Left ventricle myocardium superior (tissue), 1 donor: ENCODE measurements at regions not wholly inside any gene's neighbourhood (a gene's known extent, or its start where the extent isn't known, plus 50 kb on each side); places are given as distances from the start of the nearest gene placed in this dataset.
"Not testable (repeated sequence)": the region's sequence is repeated elsewhere in the genome, so short reads cannot be mapped to it uniquely, and the experiment has no call there.

Experiments
- ATAC-seq: fragments of 200-7000 bp; cut with Tn5 transposase; one replicate; pipeline ENCODE4 v1.9.1; 2020; ENCODE audit warnings: mild to moderate bottlenecking, moderate library complexity
- DNase-seq: peaks from one replicate; pipeline ENCODE4 v3.0.0-alpha.2; 2020
- intact Hi-C: fragments of 100-400 bp; cut with micrococcal nuclease; formaldehyde crosslinking; loops from one replicate; pipeline ENCODE4 v1.11.0; 2022
- donor health status: DM: no; HTN: yes; CAD: no; lungs with severe emphysema.

DNA sequence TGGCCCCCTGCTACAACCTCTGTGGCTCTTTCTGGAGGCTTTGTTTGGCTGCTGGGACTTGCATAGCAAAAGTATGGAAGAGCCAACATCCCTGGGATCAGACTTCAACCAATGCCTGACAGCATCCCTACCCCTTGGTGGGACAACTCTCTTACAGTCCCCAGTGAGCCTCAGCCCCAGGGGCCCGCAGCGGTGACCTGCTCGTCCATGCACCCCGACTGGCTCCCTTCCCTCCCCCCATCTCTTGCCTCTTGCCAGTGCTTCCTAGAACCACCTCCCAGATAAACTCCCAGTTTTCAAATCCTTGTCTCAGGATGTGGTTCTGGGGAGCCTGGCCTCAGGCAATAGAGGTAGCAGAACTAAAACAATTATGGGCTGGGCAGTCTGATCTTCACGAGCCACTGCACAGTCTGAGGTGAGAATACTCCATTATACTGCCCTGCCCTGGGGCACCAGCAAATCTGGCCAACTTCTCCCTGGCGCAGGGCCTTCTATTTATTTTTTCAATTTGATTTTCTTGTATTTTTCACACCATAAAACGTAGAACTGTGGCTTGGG is 86.6 kb upstream of the BRD7 start:
- intact Hi-C loops = no loop called here
- no peak for DNase-seq
- no peak for ATAC-seq

DNA sequence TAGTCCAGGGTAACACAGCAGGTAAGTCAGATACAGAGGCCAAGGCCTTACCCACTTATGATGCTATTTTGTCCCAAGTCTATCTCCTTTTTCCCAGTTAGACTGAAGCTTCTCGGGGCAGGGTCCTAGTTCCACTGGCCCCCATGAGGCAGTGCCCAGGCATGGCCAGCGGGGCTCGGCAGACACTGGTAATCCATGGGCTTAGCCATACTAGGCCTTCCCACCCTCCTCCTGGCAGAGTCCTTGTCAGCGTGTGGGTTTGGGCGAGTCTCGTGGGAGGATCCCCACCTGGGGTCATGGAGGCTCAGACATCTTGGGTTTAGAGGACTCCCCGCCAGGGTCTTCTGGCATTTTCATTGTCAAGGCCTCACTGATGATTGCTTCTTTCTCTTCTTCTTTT is 84.7 kb upstream of the BRD7 start:
- no peak for ATAC-seq

DNA sequence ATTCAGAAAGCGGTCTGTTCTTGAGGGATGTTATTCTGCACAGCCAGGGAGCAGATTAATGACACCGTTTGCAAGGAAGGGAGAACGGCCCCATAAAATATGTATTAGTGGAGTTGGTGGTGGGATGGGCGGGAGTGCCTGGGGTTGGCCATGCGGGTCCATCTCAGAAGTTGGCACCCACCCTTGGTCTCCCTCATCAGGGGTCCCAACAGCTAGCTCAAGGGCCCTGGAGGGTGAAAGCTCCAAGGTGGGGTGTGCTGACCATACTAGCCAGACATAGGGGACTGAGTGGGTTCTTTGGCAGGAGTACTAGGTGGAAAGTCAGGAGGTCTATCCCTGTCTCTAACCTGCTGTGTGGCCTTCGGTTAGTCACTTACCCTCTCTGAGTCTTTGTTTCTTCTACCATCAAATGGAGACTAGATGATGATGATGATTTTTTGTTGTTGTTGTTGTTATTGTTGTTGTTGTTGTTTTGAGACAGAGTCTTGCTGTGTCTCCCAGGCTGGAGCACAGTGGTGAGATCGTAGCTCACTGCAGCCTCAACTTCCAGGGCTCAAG is 83.2 kb upstream of the BRD7 start:
- ATAC-seq (no peak), DNase-seq (no peak)
- intact Hi-C loops = no loop called here

More for the DNA sequence above, 84.7 kb upstream of the BRD7 start:
- no peak for DNase-seq
- intact Hi-C loops = no loop called here

DNA sequence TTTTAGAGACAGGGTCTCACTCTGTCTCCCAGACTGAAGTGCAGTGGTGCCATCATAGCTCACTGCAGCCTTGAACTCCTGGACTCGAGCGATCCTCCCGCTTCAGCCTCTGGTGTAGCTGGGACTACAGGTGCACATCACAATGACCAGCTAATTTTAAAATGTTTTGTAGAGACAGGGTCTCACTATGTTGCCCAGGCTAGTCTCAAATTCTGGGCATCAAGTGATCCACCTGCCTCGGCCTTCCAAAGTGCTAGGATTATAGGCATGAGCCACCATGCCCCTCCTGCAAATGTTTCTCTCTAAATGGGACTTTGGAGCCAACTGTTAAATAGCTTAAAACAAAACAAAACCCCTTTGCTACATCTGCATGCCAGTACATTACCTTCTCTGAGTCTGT is 82.2 kb upstream of the BRD7 start:
- intact Hi-C loops = no loop called here
- DNase-seq = no peak

DNA sequence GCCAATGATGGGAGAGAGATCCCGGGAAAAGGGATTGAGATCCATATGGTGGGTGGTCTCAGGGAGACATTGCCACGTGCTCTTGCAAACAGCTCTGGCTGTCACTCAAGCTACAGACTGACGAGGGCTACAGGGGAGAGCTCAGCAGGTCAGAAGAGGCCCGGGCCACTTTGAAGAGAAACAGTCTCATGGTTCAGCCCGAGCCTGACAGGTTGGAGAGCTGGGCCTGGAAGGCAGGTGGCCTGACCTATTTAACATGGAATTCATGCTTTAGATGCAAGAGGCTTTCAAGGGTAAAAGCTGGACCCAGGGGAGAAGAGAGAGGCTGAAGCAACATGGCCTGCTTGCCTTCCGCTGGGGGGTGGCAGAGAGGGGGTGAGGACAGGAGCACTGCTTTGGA is 81.0 kb upstream of the BRD7 start:
- ATAC-seq (no peak), DNase-seq (no peak)
- intact Hi-C loops = no loop called here

More for the DNA sequence above, 82.2 kb upstream of the BRD7 start:
- ATAC-seq = no peak

DNA sequence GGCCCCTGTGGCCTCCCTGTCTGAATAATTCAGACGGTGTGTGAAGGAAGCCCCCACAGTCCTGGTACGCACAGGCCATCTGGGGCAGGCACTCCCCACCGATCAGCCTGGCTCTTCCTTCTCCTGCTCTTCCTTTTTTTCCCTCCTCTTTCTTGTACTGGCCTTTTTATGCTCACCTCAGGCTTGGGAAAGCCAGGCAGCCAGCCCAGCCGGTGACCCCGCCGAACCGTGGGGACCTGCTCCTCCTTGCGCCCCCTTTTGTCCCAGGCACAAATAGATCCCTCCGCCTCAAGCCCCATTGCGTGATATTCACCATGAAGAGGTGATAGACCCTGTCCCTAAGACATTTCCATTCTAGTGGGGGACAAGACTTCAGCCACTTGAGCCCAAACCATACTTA is 80.2 kb upstream of the BRD7 start:
- ATAC-seq = no peak
- DNase-seq = no peak
- intact Hi-C loops = no loop called here

DNA sequence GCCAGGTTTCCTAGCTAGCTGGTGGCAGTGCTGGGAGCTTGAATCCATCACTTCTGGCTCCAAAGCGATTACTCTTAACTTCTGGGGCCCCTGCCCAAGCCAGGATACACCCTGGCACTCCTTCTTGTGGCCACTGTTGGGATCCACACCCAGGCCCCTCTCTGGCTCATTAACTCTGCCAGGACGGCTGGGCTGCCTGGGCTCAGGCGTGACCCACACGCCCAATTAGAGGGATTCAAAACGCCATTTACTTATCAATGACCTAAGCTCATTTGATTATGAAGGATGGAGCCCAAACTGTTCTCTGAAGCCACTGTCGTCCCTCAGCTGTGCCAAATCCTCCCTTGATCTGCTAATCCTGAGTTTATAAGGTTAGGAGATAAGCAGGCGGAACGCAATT is 79.7 kb upstream of the BRD7 start:
- ATAC-seq (no peak), DNase-seq (no peak)
- intact Hi-C loops = no loop called here

DNA sequence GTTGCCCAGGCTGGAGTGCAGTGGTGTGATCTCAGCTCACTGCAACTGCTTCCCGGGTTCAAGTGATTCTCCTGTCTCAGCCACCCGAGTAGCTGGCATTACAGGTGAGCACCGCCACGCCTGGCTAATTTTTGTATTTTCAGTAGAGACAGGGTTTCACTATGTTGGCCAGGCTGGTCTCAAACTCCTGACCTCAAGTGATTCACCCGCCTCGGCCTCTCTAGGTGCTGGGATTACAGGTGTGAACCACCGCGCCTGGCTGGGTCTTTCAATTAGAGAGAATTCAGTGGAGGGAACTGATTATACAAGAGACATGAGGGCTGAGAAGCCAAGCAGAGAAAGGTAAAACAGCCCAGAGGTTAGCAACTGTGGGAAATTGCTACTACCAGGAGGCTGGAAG is 78.6 kb upstream of the BRD7 start:
- ATAC-seq, DNase-seq, intact Hi-C loops: not testable (repeated sequence)

DNA sequence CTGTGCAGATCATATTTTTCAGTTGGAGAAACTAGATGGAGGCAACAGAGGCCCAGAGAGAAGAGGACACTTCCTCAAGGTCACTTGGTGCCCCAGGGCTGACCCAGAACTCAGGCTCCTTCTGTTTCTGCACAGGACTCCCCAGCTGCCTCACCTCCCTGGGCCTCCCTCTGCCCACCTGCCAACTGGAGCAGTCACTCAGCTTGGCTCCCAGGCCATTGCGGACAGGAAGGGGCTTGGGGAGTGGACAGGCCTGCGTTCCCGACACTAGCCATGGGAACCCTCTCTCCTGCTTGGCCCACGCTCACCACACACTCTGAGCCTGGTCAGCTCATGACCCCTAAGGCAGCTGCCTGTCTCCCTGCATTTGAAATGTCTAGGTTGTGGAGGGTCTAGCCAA is 78.1 kb upstream of the BRD7 start:
- DNase-seq (no peak), ATAC-seq (no peak)
- intact Hi-C loops = no loop called here

DNA sequence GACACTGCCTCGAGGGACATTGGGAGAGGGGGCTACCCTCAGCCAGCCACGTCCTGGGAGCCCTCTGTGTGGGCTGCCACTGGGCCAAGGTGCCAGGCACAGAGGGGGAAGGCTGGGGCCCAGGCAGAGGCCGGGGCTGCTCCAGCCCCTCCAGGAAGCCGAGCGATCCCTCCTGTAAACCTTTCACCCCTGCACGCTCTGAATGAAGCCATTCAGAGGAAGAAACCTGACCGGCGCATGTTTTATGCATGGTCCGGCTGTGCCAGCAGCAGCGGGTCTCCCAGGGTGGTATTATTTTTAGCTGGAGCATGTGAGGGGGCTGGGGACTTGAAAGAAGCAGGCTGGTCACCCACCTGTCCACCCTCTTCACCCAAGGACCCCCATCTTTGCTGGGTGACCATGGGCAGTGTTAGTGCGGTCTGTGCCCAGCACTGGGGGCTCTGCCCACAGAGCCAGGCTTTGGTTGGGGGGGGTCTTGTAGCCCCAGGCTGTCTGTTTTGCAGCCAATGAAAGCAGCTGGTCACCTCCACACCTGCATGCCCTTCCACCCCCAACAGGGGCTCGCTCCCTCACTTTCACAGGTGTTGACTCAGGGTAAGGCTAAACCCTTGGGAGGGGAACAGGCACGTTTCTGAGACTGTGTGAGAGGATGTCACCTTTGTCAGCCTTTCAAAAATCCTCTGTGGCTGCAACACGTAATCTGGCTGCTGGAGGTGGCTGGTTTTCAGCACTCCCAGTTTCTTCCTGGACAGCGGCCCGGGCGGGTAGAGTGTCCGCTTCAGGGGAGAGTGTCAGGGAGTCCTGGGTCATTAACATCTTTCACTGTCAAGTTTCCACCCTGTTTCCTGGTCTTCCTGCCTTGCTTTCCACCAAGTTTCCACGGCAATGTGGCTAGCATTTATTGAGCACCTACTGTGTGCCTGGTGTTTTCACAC is 77.1 kb upstream of the BRD7 start:
- intact Hi-C loops = no loop called here
- ATAC-seq (no peak), DNase-seq (no peak)

DNA sequence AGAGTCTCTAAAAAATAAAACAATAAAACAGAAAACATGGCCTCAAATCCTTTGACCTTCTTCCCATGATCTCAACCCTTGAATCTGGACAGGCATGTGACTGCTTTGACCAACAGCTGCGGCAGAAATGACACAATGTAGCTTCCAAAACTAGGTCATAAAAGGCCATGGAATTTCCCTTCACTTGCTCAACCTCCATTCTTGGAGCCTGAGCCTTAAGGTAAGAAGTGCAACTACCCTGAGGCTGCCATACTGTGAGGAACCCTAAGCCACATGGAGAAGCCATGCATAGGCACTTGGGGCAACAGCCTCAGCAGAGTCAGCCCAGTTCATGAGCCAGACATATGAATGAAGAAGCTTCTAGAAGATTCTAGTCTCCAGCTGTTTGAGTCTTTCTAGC is 75.7 kb upstream of the BRD7 start:
- intact Hi-C loops = no loop called here
- no peak for ATAC-seq
- DNase-seq = no peak

DNA sequence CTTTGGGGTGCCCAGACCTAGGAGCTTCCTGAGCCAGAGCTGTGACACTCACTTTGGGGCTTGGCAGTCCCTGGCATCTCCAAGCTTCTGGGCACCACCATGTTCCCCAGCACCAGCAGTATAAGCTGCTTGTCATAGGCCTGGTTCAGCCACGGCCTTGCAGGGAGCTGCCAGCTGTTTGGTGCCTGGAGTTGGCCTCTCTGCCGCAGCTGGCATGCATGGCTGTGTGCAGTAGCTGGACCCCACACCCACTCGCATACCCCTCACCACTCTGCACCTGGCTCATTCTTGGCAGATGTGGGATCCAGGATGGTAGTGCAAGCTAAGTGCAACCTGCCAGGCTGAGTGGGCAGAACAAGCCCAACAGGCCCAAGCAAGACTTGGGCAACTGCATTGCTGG is 73.4 kb upstream of the BRD7 start:
- intact Hi-C loops = no loop called here
- DNase-seq (no peak), ATAC-seq (no peak)

DNA sequence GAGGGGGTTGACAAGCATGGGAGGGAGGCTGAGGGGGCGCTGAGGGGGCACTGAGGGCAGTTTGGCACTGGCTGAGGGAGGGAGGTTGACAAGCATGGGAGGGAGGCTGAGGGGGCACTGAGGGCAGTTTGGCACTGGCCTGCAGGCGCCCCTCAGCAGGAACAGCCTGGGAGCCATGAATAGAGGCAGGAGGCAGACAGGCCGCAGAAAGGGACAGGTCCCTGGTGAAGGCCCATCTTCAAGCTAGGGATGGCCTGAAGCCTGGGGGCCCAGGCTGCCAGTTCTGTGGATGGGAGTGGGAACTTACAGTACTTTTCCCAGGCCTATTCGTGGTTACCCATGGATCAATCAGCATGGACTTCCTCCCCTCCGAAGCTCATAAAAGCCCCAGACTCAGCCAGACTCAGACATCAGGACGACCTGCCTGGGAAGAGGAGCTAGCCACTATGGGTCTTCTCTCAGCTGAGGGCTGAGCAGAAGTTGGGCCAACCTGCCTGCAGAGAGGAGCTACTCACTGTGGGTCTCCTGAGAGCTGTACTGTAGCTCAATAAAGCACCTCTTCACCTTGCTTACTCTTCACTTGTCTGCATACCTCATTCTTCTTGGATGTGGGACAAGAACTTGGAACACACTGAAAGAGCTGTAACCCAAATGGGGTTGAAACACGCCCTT is 72.8 kb upstream of the BRD7 start:
- intact Hi-C loops = no loop called here
- DNase-seq = no peak
- no peak for ATAC-seq

DNA sequence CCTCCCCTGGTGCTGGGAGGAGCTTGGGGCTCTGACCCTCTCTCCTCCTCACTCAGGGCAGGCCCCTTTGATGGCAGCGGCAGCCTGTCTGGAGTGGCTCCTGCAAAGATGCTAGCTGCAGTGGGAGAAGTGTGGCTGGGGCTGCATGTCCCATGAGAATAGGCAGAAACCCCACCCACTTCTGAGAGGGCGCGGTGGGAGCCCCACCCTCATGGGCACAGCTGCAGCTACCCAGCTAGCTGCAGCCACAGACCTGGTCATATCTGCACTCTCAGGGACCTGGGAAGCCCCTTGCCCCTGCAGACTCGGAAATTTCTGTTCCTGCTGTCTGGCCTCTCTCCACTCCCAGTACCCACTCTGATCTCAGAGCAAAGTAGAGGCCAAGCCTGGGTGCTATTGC is 72.2 kb upstream of the BRD7 start:
- DNase-seq (no peak), ATAC-seq (no peak)
- intact Hi-C loops = no loop called here

DNA sequence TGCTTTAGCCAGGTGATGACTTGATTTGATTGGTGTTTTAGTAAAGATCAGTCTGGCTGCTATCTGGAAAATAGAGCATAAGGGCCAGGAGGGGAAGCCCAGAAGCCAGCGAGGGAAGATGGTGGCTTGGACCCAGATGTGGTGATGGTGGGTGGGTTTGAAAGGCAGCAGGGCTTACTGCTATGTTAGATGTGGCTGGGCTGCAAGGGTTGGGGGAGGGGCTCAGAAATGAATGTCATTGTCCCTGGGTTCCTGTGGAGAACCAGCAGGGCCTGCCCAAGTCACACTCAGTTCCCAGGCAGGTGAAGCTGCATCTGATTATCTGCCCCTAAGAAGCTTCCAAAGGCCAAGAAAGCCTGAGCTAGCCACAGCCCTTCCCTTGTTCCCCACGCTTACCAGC is 71.7 kb upstream of the BRD7 start:
- DNase-seq = no peak
- intact Hi-C loops = no loop called here
- ATAC-seq = no peak

DNA sequence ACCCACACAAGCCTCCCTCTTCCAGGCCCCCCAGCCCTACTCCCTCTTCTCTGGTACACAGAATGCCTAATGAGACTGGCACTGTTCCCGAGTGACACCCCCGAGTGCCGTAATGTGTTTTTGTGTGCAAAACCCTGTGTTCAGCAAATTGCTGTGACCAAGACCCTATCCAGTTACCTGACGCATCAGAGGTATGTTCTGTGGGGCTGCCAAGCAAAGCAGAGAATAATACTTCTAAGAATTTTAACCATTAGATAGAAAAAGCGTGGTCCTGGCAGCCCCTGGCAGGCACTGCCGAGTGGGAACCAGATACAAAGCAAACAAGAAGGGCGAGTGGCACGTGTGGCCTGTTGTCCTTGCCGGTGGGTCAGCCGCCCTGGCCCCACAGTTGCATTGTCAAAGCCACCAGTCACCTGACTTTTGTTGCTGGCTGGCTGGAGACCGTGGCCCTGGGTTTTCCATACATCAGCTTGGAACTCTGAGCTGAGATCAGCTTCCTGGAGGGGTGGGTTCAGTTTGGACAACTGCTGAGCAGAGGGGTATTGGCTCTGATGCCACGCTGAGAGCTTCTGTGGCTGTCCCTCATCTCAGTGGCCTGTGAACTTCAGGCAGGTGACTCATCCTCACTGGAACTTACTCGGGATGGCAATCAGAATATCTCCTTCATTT is 69.1 kb upstream of the BRD7 start:
- DNase-seq (no peak), ATAC-seq (no peak)
- intact Hi-C loops = no loop called here

DNA sequence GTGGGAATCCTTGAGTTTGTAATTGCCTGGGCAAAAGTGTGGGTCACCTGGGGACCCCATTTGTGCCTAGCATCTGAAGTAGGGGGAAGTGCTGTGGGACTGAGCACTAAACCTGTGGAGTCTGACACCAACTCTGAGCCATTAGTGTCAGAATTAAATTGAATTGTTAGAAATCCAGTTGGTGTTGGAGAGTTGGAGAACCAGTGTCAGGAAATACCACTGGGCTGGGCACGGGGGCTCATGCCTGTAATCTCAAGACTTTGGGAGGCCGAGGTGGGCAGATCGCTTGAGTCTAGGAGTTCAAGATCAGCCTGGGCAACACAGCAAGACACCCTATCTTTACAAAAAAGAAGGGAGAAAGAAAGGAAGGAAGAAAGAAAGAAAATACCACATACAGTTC is 67.5 kb upstream of the BRD7 start:
- DNase-seq (no peak), ATAC-seq (no peak)
- intact Hi-C loops = no loop called here

DNA sequence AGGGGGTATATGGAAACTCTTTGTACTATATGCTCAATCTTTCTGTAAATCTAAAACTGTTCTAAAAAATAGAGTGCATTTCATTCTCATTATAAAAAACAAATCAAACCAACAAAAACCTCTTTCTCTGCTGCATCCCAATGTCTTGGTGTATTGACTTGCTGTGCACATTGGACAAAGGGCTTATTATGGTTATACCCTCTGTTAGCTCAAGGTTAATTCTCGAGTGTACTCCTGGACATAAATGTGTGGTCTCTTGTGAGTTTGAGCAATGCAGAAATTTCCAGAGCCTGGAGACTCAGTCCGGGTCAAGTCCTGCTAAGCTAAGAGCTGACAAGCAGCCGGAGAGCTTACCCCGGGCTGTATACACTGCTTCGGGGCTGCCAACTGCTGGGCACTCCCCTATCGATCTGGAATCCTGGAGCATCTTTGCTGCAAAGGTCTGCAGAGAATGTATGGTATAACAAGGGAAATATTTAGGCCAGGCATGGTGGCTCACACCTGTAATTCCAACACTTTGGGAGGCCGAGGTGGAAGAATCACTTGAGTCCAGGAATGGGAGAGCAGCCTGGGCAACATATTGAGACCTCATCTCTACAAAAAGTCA is 66.2 kb upstream of the BRD7 start:
- intact Hi-C loops = no loop called here
- ATAC-seq (no peak), DNase-seq (no peak)

DNA sequence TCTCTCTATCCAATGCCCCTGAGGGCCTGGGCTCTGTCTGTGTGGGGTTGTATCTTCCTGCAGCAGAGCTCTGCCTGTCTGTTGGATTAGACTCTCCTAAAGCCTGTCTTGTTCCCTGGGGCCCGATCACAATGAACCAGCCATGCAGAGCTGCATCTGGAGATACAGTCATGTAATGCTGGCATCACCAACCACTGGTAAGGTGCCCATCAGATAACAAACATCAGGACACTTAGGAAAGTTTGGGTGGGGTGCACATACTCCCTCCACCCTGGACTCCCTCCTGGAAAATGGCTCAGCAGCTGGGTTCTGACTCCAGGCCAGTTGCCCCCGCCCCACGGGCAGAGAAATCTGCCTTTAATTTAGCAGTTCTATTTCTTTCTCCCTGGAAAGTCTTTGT is 61.3 kb upstream of the BRD7 start:
- intact Hi-C loops = no loop called here
- DNase-seq (no peak), ATAC-seq (no peak)
